GM19238 (cell line): ENCODE measurements at regions not wholly inside any gene's neighbourhood (a gene's known extent, or its start where the extent isn't known, plus 50 kb on each side); places are given as distances from the start of the nearest gene placed in this dataset.

Source experiments
- DNase-seq: peaks from one replicate; pipeline ENCODE4 v3.0.0; 2011; ENCODE audit warnings: low spot score; ENCODE audit not compliant: insufficient read length

GRCh38 chr2:236944561-236944960, 141.1 kb upstream of the COPS8 start:
- no peak for DNase-seq

- no peak for DNase-seq
Measured at GRCh38 chr2:236945431-236946016, 140.2 kb upstream of the COPS8 start.

GRCh38 chr2:236946871-236947270, 138.8 kb upstream of the COPS8 start:
- DNase-seq: no peak

- no peak for DNase-seq
Measured at GRCh38 chr2:236947294-236947693, 138.4 kb upstream of the COPS8 start.

- DNase-seq: no peak
Measured at GRCh38 chr2:236947896-236948295, 137.8 kb upstream of the COPS8 start.

- DNase-seq: no peak
Measured at GRCh38 chr2:236949089-236949905, 136.4 kb upstream of the COPS8 start.

GRCh38 chr2:236951830-236952475, 133.7 kb upstream of the COPS8 start:
- DNase-seq: no peak

GRCh38 chr2:236954641-236955040, 131.0 kb upstream of the COPS8 start:
- no peak for DNase-seq

- no peak for DNase-seq
Measured at GRCh38 chr2:236955521-236956030, 130.1 kb upstream of the COPS8 start.

- no peak for DNase-seq
Measured at GRCh38 chr2:236956031-236956618, 129.6 kb upstream of the COPS8 start.

- no peak for DNase-seq
Measured at GRCh38 chr2:236956641-236957040, 129.0 kb upstream of the COPS8 start.

- DNase-seq: no peak
Measured at GRCh38 chr2:236959036-236959435, 126.7 kb upstream of the COPS8 start.

GRCh38 chr2:236959876-236960275, 125.8 kb upstream of the COPS8 start:
- no peak for DNase-seq

GRCh38 chr2:236960531-236960930, 125.2 kb upstream of the COPS8 start:
- no peak for DNase-seq

- no peak for DNase-seq
Measured at GRCh38 chr2:236962816-236963215, 122.9 kb upstream of the COPS8 start.

- DNase-seq: no peak
Measured at GRCh38 chr2:236963631-236964182, 122.0 kb upstream of the COPS8 start.

- DNase-seq: no peak
Measured at GRCh38 chr2:236964291-236964690, 121.4 kb upstream of the COPS8 start.

GRCh38 chr2:236965021-236965840, 120.5 kb upstream of the COPS8 start:
- no peak for DNase-seq

- DNase-seq: no peak
Measured at GRCh38 chr2:236965841-236966096, 119.9 kb upstream of the COPS8 start.

- DNase-seq: no peak
Measured at GRCh38 chr2:236967499-236967783, 118.2 kb upstream of the COPS8 start.
